ENCODE measurements at regions not wholly inside any gene's neighbourhood (a gene's known extent, or its start where the extent isn't known, plus 50 kb on each side); places are given as distances from the start of the nearest gene placed in this dataset.

GRCh38 chr1:4460052-4460451 is 194.4 kb upstream of the AJAP1 start:
- H3K4me3 ChIP-seq, result no peak overlapping the region
- DNase-seq (ENCODE audit: low spot score), result no peak
- H3K27me3 ChIP-seq (replicated peaks; ENCODE audit: insufficient read depth), result no peaks in the 10 kb centered on the region
- ATAC-seq (ENCODE audit: insufficient number of reproducible peaks, low FRiP score, low read depth), result no peak
- no peak overlapping the region for H3K27ac ChIP-seq
- H3K36me3 ChIP-seq, result no peaks in the 10 kb centered on the region
- no peak for TF ChIP-seq CTCF (IDR thresholded peaks at IDR 0.05)
- H3K4me1 ChIP-seq (ENCODE audit: control insufficient read depth in 1 of 2, low read depth in 2 of 2), result peaks cover 0 to 8% of the 10 kb centered on the region in 2 donors
- H3K9me3 ChIP-seq, result no peaks in the 10 kb centered on the region

GRCh38 chr1:4460651-4461050 is 193.8 kb upstream of the AJAP1 start:
- H3K4me3 ChIP-seq, result no peak overlapping the region
- H3K4me1 ChIP-seq (ENCODE audit: control insufficient read depth in 1 of 2, low read depth in 2 of 2), result peaks cover 0 to 8% of the 10 kb centered on the region in 2 donors
- no peaks in the 10 kb centered on the region for H3K36me3 ChIP-seq
- ATAC-seq (ENCODE audit: insufficient number of reproducible peaks, low FRiP score, low read depth) (no peak), DNase-seq (ENCODE audit: low spot score) (no peak)
- H3K27ac ChIP-seq, result no peak overlapping the region
- no peaks in the 10 kb centered on the region for H3K9me3 ChIP-seq
- H3K27me3 ChIP-seq (replicated peaks; ENCODE audit: insufficient read depth), result no peaks in the 10 kb centered on the region
- TF ChIP-seq CTCF (IDR thresholded peaks at IDR 0.05), result no peak

GRCh38 chr1:4461726-4462290 is 192.6 kb upstream of the AJAP1 start:
- DNase-seq (ENCODE audit: low spot score) (no peak), ATAC-seq (ENCODE audit: insufficient number of reproducible peaks, low FRiP score, low read depth) (no peak)
- no peaks in the 10 kb centered on the region for H3K9me3 ChIP-seq
- peaks cover 0 to 8% of the 10 kb centered on the region in 2 donors for H3K4me1 ChIP-seq (ENCODE audit: control insufficient read depth in 1 of 2, low read depth in 2 of 2)
- no peak overlapping the region for H3K27ac ChIP-seq
- H3K36me3 ChIP-seq, result no peaks in the 10 kb centered on the region
- H3K27me3 ChIP-seq (replicated peaks; ENCODE audit: insufficient read depth), result no peaks in the 10 kb centered on the region
- no peak for TF ChIP-seq CTCF (IDR thresholded peaks at IDR 0.05)
- no peak overlapping the region for H3K4me3 ChIP-seq

GRCh38 chr1:4462831-4463484 is 191.5 kb upstream of the AJAP1 start:
- Histone ChIP-seq H3K9me3 (no peaks in the 10 kb centered on the region), H3K4me3 (no peak overlapping the region), H3K27ac (no peak overlapping the region), H3K27me3 (replicated peaks; ENCODE audit: insufficient read depth) (no peaks in the 10 kb centered on the region), H3K4me1 (ENCODE audit: control insufficient read depth in 1 of 2, low read depth in 2 of 2) (peaks cover 0 to 8% of the 10 kb centered on the region in 2 donors), H3K36me3 (no peaks in the 10 kb centered on the region)
- ATAC-seq (ENCODE audit: insufficient number of reproducible peaks, low FRiP score, low read depth) (no peak), DNase-seq (ENCODE audit: low spot score) (no peak)
- TF ChIP-seq CTCF (IDR thresholded peaks at IDR 0.05), result no peak

GRCh38 chr1:4463631-4464030 is 190.8 kb upstream of the AJAP1 start:
- H3K4me1 ChIP-seq (ENCODE audit: control insufficient read depth in 1 of 2, low read depth in 2 of 2), result peaks cover 0 to 8% of the 10 kb centered on the region in 2 donors
- ATAC-seq (ENCODE audit: insufficient number of reproducible peaks, low FRiP score, low read depth) (no peak), DNase-seq (ENCODE audit: low spot score) (no peak)

More at GRCh38 chr1:4463631-4464030, 190.8 kb upstream of the AJAP1 start:
- TF ChIP-seq CTCF (IDR thresholded peaks at IDR 0.05), result no peak
- no peaks in the 10 kb centered on the region for H3K36me3 ChIP-seq
- no peak overlapping the region for H3K27ac ChIP-seq
- no peaks in the 10 kb centered on the region for H3K9me3 ChIP-seq
- no peaks in the 10 kb centered on the region for H3K27me3 ChIP-seq (replicated peaks; ENCODE audit: insufficient read depth)
- H3K4me3 ChIP-seq, result no peak overlapping the region
